Left renal cortex interstitium (tissue), 4 donors: ENCODE measurements at regions not wholly inside any gene's neighbourhood (a gene's known extent, or its start where the extent isn't known, plus 50 kb on each side); places are given as distances from the start of the nearest gene placed in this dataset.

Experiments used
- DNase-seq, 4 donors: peaks; one replicate each; pipeline ENCODE4 v3.0.0-alpha.2; 2013; ENCODE audit warnings: low read depth in 4 of 4, low spot score in 2 of 4, missing footprints in 1 of 4

- DNase-seq: no peak
These were observed 95.8 kb downstream of the ERMARD start for GRCh38 chr6:169847141-169847674.

- no peak for DNase-seq
These were observed 95.0 kb downstream of the ERMARD start for GRCh38 chr6:169846286-169847056.

- DNase-seq: no peak
These were observed 94.2 kb downstream of the ERMARD start for GRCh38 chr6:169845426-169846285.

- DNase-seq: no peak
These were observed 93.5 kb downstream of the ERMARD start for GRCh38 chr6:169844946-169845345.

GRCh38 chr6:169843991-169844390 lies 92.6 kb downstream of the ERMARD start:
- DNase-seq: no peak

- DNase-seq: no peak
These were observed 91.7 kb downstream of the ERMARD start for GRCh38 chr6:169843110-169843509.

GRCh38 chr6:169841907-169842606 lies 90.6 kb downstream of the ERMARD start:
- no peak for DNase-seq

- DNase-seq: no peak
These were observed 89.8 kb downstream of the ERMARD start for GRCh38 chr6:169841251-169841650.

- no peak for DNase-seq
These were observed 88.6 kb downstream of the ERMARD start for GRCh38 chr6:169839898-169840631.

GRCh38 chr6:169839493-169839892 lies 88.1 kb downstream of the ERMARD start:
- DNase-seq: no peak

GRCh38 chr6:169839029-169839481 lies 87.6 kb downstream of the ERMARD start:
- no peak for DNase-seq

GRCh38 chr6:169838346-169839028 lies 87.1 kb downstream of the ERMARD start:
- no peak for DNase-seq

- no peak for DNase-seq
These were observed 86.3 kb downstream of the ERMARD start for GRCh38 chr6:169837529-169838250.

- no peak for DNase-seq
These were observed 81.9 kb downstream of the ERMARD start for GRCh38 chr6:169833258-169833794.

- DNase-seq: no peak
These were observed 81.0 kb downstream of the ERMARD start for GRCh38 chr6:169832247-169832948.

GRCh38 chr6:169831450-169832246 lies 80.2 kb downstream of the ERMARD start:
- peak; percentile 62 to 75 (median 71) for DNase-seq
